Chondrocyte (in vitro differentiated cells): ENCODE measurements at regions not wholly inside any gene's neighbourhood (a gene's known extent, or its start where the extent isn't known, plus 50 kb on each side); places are given as distances from the start of the nearest gene placed in this dataset.
"Not testable (repeated sequence)": the region's sequence is repeated elsewhere in the genome, so short reads cannot be mapped to it uniquely, and the experiment has no call there.

Experiments
- DNase-seq: peaks from one replicate; pipeline ENCODE4 v3.0.0; 2021; ENCODE audit warnings: mixed read lengths, low spot score
- H3K27ac Mint-ChIP-seq: one replicate; pipeline ENCODE4 v1.8.0; 2021; ENCODE audit warnings: mild to moderate bottlenecking, moderate library complexity, mixed read lengths; ENCODE audit not compliant: unreplicated experiment
- H3K27me3 Mint-ChIP-seq: 2 replicates; pipeline ENCODE4 v1.8.0; 2021; ENCODE audit warnings: low read depth, mixed read lengths
- H3K36me3 Mint-ChIP-seq: 2 replicates; pipeline ENCODE4 v1.8.0; 2021; ENCODE audit warnings: low read depth, mixed read lengths
- H3K4me1 Mint-ChIP-seq: 2 replicates; pipeline ENCODE4 v1.8.0; 2021; ENCODE audit warnings: low read depth, mild to moderate bottlenecking, mixed read lengths
- H3K4me3 Mint-ChIP-seq: one replicate; pipeline ENCODE4 v1.8.0; 2021; ENCODE audit warnings: mild to moderate bottlenecking, moderate library complexity, mixed read lengths; ENCODE audit not compliant: unreplicated experiment
- H3K9me3 Mint-ChIP-seq: 2 replicates; pipeline ENCODE4 v1.8.0; 2021; ENCODE audit warnings: low read depth, mixed read lengths
- CTCF ChIP-seq: fragments of 200-600 bp; sonication (generic); IDR thresholded peaks from 2 replicates; pipeline ENCODE4 v1.5.0; 2021; ENCODE audit warnings: antibody characterized with exemption, mild to moderate bottlenecking, moderate library complexity

- Mint-ChIP-seq H3K4me3 (no peak overlapping the region), H3K27me3 (peaks cover 5% of the 10 kb centered on the region), H3K36me3 (no peaks in the 10 kb centered on the region), H3K4me1 (no peaks in the 10 kb centered on the region), H3K27ac (no peak overlapping the region), H3K9me3 (peaks cover 9% of the 10 kb centered on the region)
- DNase-seq: no peak
- TF ChIP-seq CTCF: no peak
Measured at GRCh38 chr1:199832451-199832850, 195.1 kb upstream of the NR5A2 start.

GRCh38 chr1:199834711-199835110 lies 192.8 kb upstream of the NR5A2 start:
- no peak for DNase-seq
- no peak for TF ChIP-seq CTCF
- H3K27me3 Mint-ChIP-seq: peaks cover 4% of the 10 kb centered on the region
- H3K9me3 Mint-ChIP-seq: peaks cover 12% of the 10 kb centered on the region
- H3K27ac Mint-ChIP-seq: no peak overlapping the region
- H3K4me3 Mint-ChIP-seq: no peak overlapping the region
- H3K36me3 Mint-ChIP-seq: no peaks in the 10 kb centered on the region
- H3K4me1 Mint-ChIP-seq: no peaks in the 10 kb centered on the region

GRCh38 chr1:199836430-199836829 lies 191.1 kb upstream of the NR5A2 start:
- Mint-ChIP-seq H3K9me3 (peaks cover 12% of the 10 kb centered on the region), H3K4me1 (no peaks in the 10 kb centered on the region), H3K36me3 (no peaks in the 10 kb centered on the region), H3K27me3 (no peaks in the 10 kb centered on the region), H3K4me3 (no peak overlapping the region), H3K27ac (no peak overlapping the region)
- TF ChIP-seq CTCF: no peak
- no peak for DNase-seq

- Mint-ChIP-seq H3K27me3 (no peaks in the 10 kb centered on the region), H3K4me1 (no peaks in the 10 kb centered on the region), H3K9me3 (peaks cover 12% of the 10 kb centered on the region), H3K4me3 (no peak overlapping the region), H3K27ac (no peak overlapping the region), H3K36me3 (no peaks in the 10 kb centered on the region)
- no peak for TF ChIP-seq CTCF
- DNase-seq: no peak
Measured at GRCh38 chr1:199837321-199837720, 190.2 kb upstream of the NR5A2 start.

- H3K36me3 Mint-ChIP-seq, DNase-seq, H3K4me1 Mint-ChIP-seq, H3K27me3 Mint-ChIP-seq, H3K27ac Mint-ChIP-seq, H3K4me3 Mint-ChIP-seq: not testable (repeated sequence)
- H3K9me3 Mint-ChIP-seq: peaks cover 12% of the 10 kb centered on the region
Measured at GRCh38 chr1:199839608-199840007, 187.9 kb upstream of the NR5A2 start.

GRCh38 chr1:199843096-199843495 lies 184.4 kb upstream of the NR5A2 start:
- not testable (repeated sequence) for H3K4me1 Mint-ChIP-seq, H3K9me3 Mint-ChIP-seq, H3K4me3 Mint-ChIP-seq, DNase-seq, H3K27me3 Mint-ChIP-seq, H3K27ac Mint-ChIP-seq, H3K36me3 Mint-ChIP-seq
